HL-60 (cell line): ENCODE measurements at regions not wholly inside any gene's neighbourhood (a gene's known extent, or its start where the extent isn't known, plus 50 kb on each side); places are given as distances from the start of the nearest gene placed in this dataset.

Source experiments
- POLR2AphosphoS5 ChIP-seq: IDR thresholded peaks from 2 replicates; pipeline ENCODE4 v1.6.1; 2012; ENCODE audit warnings: low read depth
- TF ChIP-seq, protein P1 (sequence below): IDR thresholded peaks from one replicate; pipeline ENCODE4 v1.5.1; 2011; ENCODE audit warnings: low read length, control low read depth, inconsistent platforms; ENCODE audit not compliant: insufficient read depth
- TF ChIP-seq, protein P2 (sequence below): IDR thresholded peaks from 2 replicates; pipeline ENCODE4 v1.6.1; 2012; ENCODE audit warnings: low read depth; ENCODE audit not compliant: insufficient replicate concordance

DNA sequence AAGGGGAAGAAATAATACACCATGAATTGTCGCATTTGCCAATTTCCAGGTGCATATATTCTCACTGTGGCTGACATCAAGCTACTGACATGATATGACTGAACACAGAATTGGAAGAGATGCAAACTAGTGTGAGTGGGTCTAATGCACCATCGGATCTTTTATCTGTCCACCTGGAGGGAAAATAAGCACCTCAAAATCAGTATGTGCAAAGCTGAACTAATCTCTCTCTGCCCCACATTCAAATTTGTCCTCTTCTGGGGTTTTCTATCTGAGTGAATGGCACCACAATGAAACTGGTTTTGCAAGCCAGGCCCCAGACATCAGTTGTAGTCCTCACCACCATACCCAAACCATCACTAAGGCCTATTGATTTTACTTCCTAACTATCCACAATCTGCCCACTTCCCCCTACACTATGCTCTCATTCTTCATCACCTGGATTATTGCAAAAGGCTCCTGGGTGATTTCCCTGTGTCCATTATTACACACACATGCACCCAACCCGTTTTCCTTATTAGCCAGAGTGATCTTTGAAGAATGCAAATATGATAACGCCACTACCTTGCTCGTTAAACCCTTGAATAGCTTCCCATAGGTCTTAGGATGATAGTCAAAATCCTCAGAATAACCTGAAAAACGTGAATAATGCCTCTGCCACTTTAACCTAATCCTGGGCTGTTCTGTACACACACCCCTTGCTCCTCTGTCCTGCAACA, 159.0 kb upstream of the GMDS start:
- TF ChIP-seq, protein P1, sequence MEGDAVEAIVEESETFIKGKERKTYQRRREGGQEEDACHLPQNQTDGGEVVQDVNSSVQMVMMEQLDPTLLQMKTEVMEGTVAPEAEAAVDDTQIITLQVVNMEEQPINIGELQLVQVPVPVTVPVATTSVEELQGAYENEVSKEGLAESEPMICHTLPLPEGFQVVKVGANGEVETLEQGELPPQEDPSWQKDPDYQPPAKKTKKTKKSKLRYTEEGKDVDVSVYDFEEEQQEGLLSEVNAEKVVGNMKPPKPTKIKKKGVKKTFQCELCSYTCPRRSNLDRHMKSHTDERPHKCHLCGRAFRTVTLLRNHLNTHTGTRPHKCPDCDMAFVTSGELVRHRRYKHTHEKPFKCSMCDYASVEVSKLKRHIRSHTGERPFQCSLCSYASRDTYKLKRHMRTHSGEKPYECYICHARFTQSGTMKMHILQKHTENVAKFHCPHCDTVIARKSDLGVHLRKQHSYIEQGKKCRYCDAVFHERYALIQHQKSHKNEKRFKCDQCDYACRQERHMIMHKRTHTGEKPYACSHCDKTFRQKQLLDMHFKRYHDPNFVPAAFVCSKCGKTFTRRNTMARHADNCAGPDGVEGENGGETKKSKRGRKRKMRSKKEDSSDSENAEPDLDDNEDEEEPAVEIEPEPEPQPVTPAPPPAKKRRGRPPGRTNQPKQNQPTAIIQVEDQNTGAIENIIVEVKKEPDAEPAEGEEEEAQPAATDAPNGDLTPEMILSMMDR: no peak
- no peak for TF ChIP-seq POLR2AphosphoS5
- TF ChIP-seq, protein P2, sequence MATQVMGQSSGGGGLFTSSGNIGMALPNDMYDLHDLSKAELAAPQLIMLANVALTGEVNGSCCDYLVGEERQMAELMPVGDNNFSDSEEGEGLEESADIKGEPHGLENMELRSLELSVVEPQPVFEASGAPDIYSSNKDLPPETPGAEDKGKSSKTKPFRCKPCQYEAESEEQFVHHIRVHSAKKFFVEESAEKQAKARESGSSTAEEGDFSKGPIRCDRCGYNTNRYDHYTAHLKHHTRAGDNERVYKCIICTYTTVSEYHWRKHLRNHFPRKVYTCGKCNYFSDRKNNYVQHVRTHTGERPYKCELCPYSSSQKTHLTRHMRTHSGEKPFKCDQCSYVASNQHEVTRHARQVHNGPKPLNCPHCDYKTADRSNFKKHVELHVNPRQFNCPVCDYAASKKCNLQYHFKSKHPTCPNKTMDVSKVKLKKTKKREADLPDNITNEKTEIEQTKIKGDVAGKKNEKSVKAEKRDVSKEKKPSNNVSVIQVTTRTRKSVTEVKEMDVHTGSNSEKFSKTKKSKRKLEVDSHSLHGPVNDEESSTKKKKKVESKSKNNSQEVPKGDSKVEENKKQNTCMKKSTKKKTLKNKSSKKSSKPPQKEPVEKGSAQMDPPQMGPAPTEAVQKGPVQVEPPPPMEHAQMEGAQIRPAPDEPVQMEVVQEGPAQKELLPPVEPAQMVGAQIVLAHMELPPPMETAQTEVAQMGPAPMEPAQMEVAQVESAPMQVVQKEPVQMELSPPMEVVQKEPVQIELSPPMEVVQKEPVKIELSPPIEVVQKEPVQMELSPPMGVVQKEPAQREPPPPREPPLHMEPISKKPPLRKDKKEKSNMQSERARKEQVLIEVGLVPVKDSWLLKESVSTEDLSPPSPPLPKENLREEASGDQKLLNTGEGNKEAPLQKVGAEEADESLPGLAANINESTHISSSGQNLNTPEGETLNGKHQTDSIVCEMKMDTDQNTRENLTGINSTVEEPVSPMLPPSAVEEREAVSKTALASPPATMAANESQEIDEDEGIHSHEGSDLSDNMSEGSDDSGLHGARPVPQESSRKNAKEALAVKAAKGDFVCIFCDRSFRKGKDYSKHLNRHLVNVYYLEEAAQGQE: no peak
